HG02759 (cell line): ENCODE measurements at regions not wholly inside any gene's neighbourhood (a gene's known extent, or its start where the extent isn't known, plus 50 kb on each side); places are given as distances from the start of the nearest gene placed in this dataset.

ENCODE experiments used
- ATAC-seq: cut with Tn5 transposase; IDR thresholded peaks from one replicate; pipeline ENCODE4 v1.9.1; 2021; ENCODE audit warnings: mild to moderate bottlenecking, moderate library complexity; ENCODE audit not compliant: unreplicated experiment

- no peak for ATAC-seq
Measured at GRCh38 chr4:75122424-75123014, 189.6 kb downstream of the PARM1 start.

- ATAC-seq = no peak
Measured at GRCh38 chr4:75118739-75119138, 185.8 kb downstream of the PARM1 start.

GRCh38 chr4:75110061-75110460, 177.1 kb downstream of the PARM1 start:
- ATAC-seq = no peak

- ATAC-seq = peak; percentile 82
Measured at GRCh38 chr4:75107755-75108612, 175.1 kb downstream of the PARM1 start.

GRCh38 chr4:75102787-75103085, 169.8 kb downstream of the PARM1 start:
- ATAC-seq = no peak

- peak; percentile 41 for ATAC-seq
Measured at GRCh38 chr4:75101906-75102786, 169.2 kb downstream of the PARM1 start.
